Smooth muscle cell (in vitro differentiated cells): ENCODE measurements at regions not wholly inside any gene's neighbourhood (a gene's known extent, or its start where the extent isn't known, plus 50 kb on each side); places are given as distances from the start of the nearest gene placed in this dataset.

Source experiments
- DNase-seq: peaks from one replicate; lab custom pipeline; 2025; ENCODE audit not compliant: unreplicated experiment; lab: John Stamatoyannopoulos, UW
- H2AFZ ChIP-seq: fragments of 200-600 bp; sonication (generic); 2 replicates; pipeline ENCODE4 v1.6.0; 2016; ENCODE audit warnings: antibody characterized with exemption, low read depth, mild to moderate bottlenecking
- H3F3A ChIP-seq: fragments of 200-600 bp; sonication (generic); 2 replicates; pipeline ENCODE4 v1.6.0; 2017; ENCODE audit warnings: antibody characterized with exemption, low read depth
- H3K27ac ChIP-seq: fragments of 200-600 bp; sonication (generic); 2 replicates; pipeline ENCODE4 v1.5.1; 2016; ENCODE audit warnings: low read depth, mild to moderate bottlenecking
- H3K27me3 ChIP-seq: fragments of 200-600 bp; sonication (generic); 2 replicates; pipeline ENCODE4 v1.6.1; 2016; ENCODE audit warnings: low read depth, mild to moderate bottlenecking
- H3K36me3 ChIP-seq: fragments of 200-600 bp; sonication (generic); 2 replicates; pipeline ENCODE4 v1.5.1; 2016; ENCODE audit warnings: low read depth
- H3K4me1 ChIP-seq: fragments of 200-600 bp; sonication (generic); 2 replicates; pipeline ENCODE4 v1.5.1; 2016; ENCODE audit warnings: low read depth
- H3K4me2 ChIP-seq: fragments of 200-600 bp; sonication (generic); 2 replicates; pipeline ENCODE4 v1.6.0; 2016; ENCODE audit warnings: mild to moderate bottlenecking
- H3K4me3 ChIP-seq: fragments of 200-600 bp; sonication (generic); 2 replicates; pipeline ENCODE4 v1.5.1; 2016; ENCODE audit warnings: mild to moderate bottlenecking
- H3K79me2 ChIP-seq: fragments of 200-600 bp; sonication (generic); 2 replicates; pipeline ENCODE4 v1.6.0; 2016; ENCODE audit warnings: low read depth, mild to moderate bottlenecking
- H3K9ac ChIP-seq: fragments of 200-600 bp; sonication (generic); 2 replicates; pipeline ENCODE4 v1.6.0; 2016; ENCODE audit warnings: low read depth
- H3K9me3 ChIP-seq: fragments of 200-600 bp; sonication (generic); replicated peaks from 2 replicates; pipeline ENCODE4 v1.5.1; 2016; ENCODE audit warnings: low read depth
- H4K20me1 ChIP-seq: fragments of 200-600 bp; sonication (generic); 2 replicates; pipeline ENCODE4 v1.6.0; 2016; ENCODE audit warnings: low read depth
- CTCF ChIP-seq: fragments of 200-600 bp; sonication (generic); IDR thresholded peaks from 2 replicates; pipeline ENCODE4 v1.5.1; 2017; ENCODE audit warnings: borderline replicate concordance, mild to moderate bottlenecking, antibody characterized with exemption; ENCODE audit not compliant: insufficient read depth, poor library complexity, severe bottlenecking
- WGBS: methylation state at CpG from one replicate; pipeline ENCODE4 v1.1.7; 2016; ENCODE audit warnings: low lambda C conversion rate; 5-methylcytosine and 5-hydroxymethylcytosine counted together

- no peaks in the 10 kb centered on the region for H3K36me3 ChIP-seq
- no peaks in the 10 kb centered on the region for H3K4me1 ChIP-seq
- H2AFZ ChIP-seq, result no peak overlapping the region
- no peaks in the 10 kb centered on the region for H3K27me3 ChIP-seq
- no peaks in the 10 kb centered on the region for H3K9me3 ChIP-seq
- H3K27ac ChIP-seq, result no peak overlapping the region
- H3K9ac ChIP-seq, result no peak overlapping the region
- TF ChIP-seq CTCF, result no peak
- H3K79me2 ChIP-seq, result no peaks in the 10 kb centered on the region
- H3K4me3 ChIP-seq, result no peak overlapping the region
- H3K4me2 ChIP-seq, result no peak overlapping the region
- no peaks in the 10 kb centered on the region for H3F3A ChIP-seq
- DNase-seq, result no peak
- H4K20me1 ChIP-seq, result no peaks in the 10 kb centered on the region
- WGBS, result 88% methylated on average over 2 of the region's 2 CpGs
Measured at GRCh38 chr1:238226810-238227209, 336.1 kb upstream of the ZP4 start.

- no peak for TF ChIP-seq CTCF
- no peaks in the 10 kb centered on the region for H3F3A ChIP-seq
- no peaks in the 10 kb centered on the region for H4K20me1 ChIP-seq
- no peaks in the 10 kb centered on the region for H3K4me1 ChIP-seq
- no peaks in the 10 kb centered on the region for H3K9me3 ChIP-seq
- H3K27ac ChIP-seq, result no peak overlapping the region
- 48% methylated on average over 3 of the region's 3 CpGs for WGBS
- no peaks in the 10 kb centered on the region for H3K79me2 ChIP-seq
- no peak for DNase-seq
- no peaks in the 10 kb centered on the region for H3K36me3 ChIP-seq
- no peak overlapping the region for H3K9ac ChIP-seq
- no peak overlapping the region for H2AFZ ChIP-seq
- H3K4me2 ChIP-seq, result no peak overlapping the region
- no peaks in the 10 kb centered on the region for H3K27me3 ChIP-seq
- H3K4me3 ChIP-seq, result no peak overlapping the region
Measured at GRCh38 chr1:238223076-238223640, 332.4 kb upstream of the ZP4 start.

DNA sequence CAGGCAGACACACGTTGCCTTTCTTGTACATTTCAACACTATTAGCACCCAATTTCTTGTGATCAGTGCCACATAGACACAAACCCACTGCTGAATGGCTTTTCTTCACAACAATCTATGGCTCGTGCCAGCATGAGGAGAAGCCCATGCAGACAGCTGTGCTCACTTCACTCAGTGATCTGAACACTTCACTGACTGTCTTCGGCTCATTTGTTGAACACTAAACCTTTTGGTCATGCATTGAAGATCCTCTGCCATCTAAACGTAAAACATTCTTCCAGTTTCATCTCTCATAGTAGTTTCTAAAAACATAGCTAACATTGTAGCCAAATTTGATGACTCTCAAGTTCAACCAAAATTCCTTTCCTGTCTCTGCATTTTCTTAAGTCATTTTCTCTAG lies 331.0 kb upstream of the ZP4 start:
- no peak overlapping the region for H3K4me2 ChIP-seq
- no peak for TF ChIP-seq CTCF
- H3K9ac ChIP-seq, result no peak overlapping the region
- no peaks in the 10 kb centered on the region for H3K4me1 ChIP-seq
- no peaks in the 10 kb centered on the region for H3K27me3 ChIP-seq
- H4K20me1 ChIP-seq, result no peaks in the 10 kb centered on the region
- no peaks in the 10 kb centered on the region for H3K36me3 ChIP-seq
- H3K4me3 ChIP-seq, result no peak overlapping the region
- no peaks in the 10 kb centered on the region for H3K9me3 ChIP-seq
- DNase-seq, result no peak
- H2AFZ ChIP-seq, result no peak overlapping the region
- no peaks in the 10 kb centered on the region for H3K79me2 ChIP-seq
- no peak overlapping the region for H3K27ac ChIP-seq
- 89% methylated on average over 4 of the region's 4 CpGs for WGBS
- no peaks in the 10 kb centered on the region for H3F3A ChIP-seq

DNA sequence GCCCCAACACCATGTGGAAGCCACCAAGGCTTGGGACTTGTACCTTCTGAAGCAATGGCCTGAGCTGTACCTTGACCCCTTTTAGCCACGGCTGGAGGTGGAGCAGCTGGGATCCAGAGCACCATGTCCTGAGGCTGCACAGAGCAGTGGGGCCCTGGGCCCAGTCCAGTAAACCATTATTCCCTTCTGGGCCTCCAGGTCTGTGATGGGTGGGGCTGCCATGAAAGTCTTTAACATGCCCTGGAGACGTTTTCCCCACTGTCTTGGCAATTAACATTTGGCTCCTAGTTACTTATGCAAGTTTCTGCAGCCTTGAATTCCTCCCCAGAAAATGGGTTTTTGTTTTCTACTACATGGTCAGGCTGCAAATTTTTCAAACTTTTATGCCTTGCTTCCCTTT lies 323.7 kb upstream of the ZP4 start:
- 85% methylated on average over 2 of the region's 2 CpGs for WGBS

More for the DNA sequence above, 323.7 kb upstream of the ZP4 start:
- Histone ChIP-seq H3K27ac (no peak overlapping the region), H3K36me3 (no peaks in the 10 kb centered on the region), H3K79me2 (no peaks in the 10 kb centered on the region), H2AFZ (no peak overlapping the region), H3K27me3 (no peaks in the 10 kb centered on the region), H3K9ac (no peak overlapping the region), H3K4me2 (no peak overlapping the region), H3K9me3 (peaks cover 4% of the 10 kb centered on the region), H3K4me1 (no peaks in the 10 kb centered on the region), H3K4me3 (no peak overlapping the region), H4K20me1 (no peaks in the 10 kb centered on the region), H3F3A (no peaks in the 10 kb centered on the region)
- TF ChIP-seq CTCF, result no peak
- DNase-seq, result no peak
